Caco-2 (cell line): ENCODE measurements at regions not wholly inside any gene's neighbourhood (a gene's known extent, or its start where the extent isn't known, plus 50 kb on each side); places are given as distances from the start of the nearest gene placed in this dataset.
"Not testable (repeated sequence)": the region's sequence is repeated elsewhere in the genome, so short reads cannot be mapped to it uniquely, and the experiment has no call there.

Source experiments
- BruUV-seq: library from RNA; stranded (reverse); fragments of 400-500 nt; replicated peaks from 2 replicates; lab custom pipeline; 2021; lab: Mats Ljungman, UMichigan
- CTCF ChIA-PET: fragments of 300-600 bp; sonication (Branson Sonifier 250); formaldehyde crosslinking; loops from one replicate; lab custom pipeline; 2022; ENCODE audit warnings: antibody characterized with exemption; lab: Charles Lee
- POLR2A ChIA-PET: fragments of 300-600 bp; sonication (Branson Sonifier 250); formaldehyde crosslinking; loops from one replicate; lab custom pipeline; 2022; ENCODE audit warnings: antibody characterized with exemption; lab: Charles Lee
- DNase-seq, 2 experiments: peaks; one replicate each; pipeline versions ENCODE4 v3.0.0 to v3.0.0-alpha.2; 2020 to 2022
- H3K27me3 ChIP-seq: replicated peaks from 2 replicates; pipeline ENCODE4 v1.6.0; 2011; ENCODE audit warnings: low read length; ENCODE audit not compliant: control insufficient read depth, insufficient read depth
- H3K36me3 ChIP-seq: 2 replicates; pipeline ENCODE4 v1.5.1; 2011; ENCODE audit warnings: low read length; ENCODE audit not compliant: control insufficient read depth, insufficient read depth
- H3K4me1 ChIP-seq: fragments of 250-450 bp; sonication (Bioruptor Pico); 2 replicates; pipeline ENCODE4 v1.5.1; 2020; ENCODE audit warnings: mild to moderate bottlenecking
- H3K4me3 ChIP-seq: 2 replicates; pipeline ENCODE4 v1.5.1; 2011; ENCODE audit warnings: low read depth, mild to moderate bottlenecking, control low read depth, low read length
- H3K9me3 ChIP-seq: fragments of 250-450 bp; sonication (Bioruptor Pico); 2 replicates; pipeline ENCODE4 v1.5.1; 2020; ENCODE audit warnings: mild to moderate bottlenecking, moderate library complexity
- H3K27ac Mint-ChIP-seq: one replicate; pipeline ENCODE4 v1.8.0; 2022; ENCODE audit warnings: mixed read lengths; ENCODE audit not compliant: unreplicated experiment
- H3K27me3 Mint-ChIP-seq: one replicate; pipeline ENCODE4 v1.8.0; 2022; ENCODE audit warnings: mixed read lengths; ENCODE audit not compliant: insufficient read depth, unreplicated experiment
- H3K36me3 Mint-ChIP-seq: one replicate; pipeline ENCODE4 v1.8.0; 2022; ENCODE audit warnings: mild to moderate bottlenecking, mixed read lengths; ENCODE audit not compliant: insufficient read depth, unreplicated experiment
- H3K4me1 Mint-ChIP-seq: one replicate; pipeline ENCODE4 v1.8.0; 2022; ENCODE audit warnings: low read depth, mixed read lengths; ENCODE audit not compliant: unreplicated experiment
- H3K4me3 Mint-ChIP-seq: one replicate; pipeline ENCODE4 v1.8.0; 2022; ENCODE audit warnings: mild to moderate bottlenecking, moderate library complexity, mixed read lengths; ENCODE audit not compliant: unreplicated experiment
- H3K9me3 Mint-ChIP-seq: one replicate; pipeline ENCODE4 v1.8.0; 2022; ENCODE audit warnings: mixed read lengths; ENCODE audit not compliant: unreplicated experiment
- intact Hi-C: fragments of 100-400 bp; cut with micrococcal nuclease; formaldehyde crosslinking; loops from one replicate; pipeline ENCODE4 v1.10.0; 2022; ENCODE audit not compliant: unreplicated experiment
- TF ChIP-seq, protein P1 (sequence below), 2 experiments: fragments of 200-600 bp in 1 of 2; IDR thresholded peaks; 1 replicate in 1 of 2; 2 replicates in 1 of 2; pipeline versions ENCODE4 v1.5.1 to v1.8.0; 2011 to 2022; ENCODE audit warnings: antibody characterized with exemption in 1 of 2, control low read depth in 1 of 2, inconsistent platforms in 1 of 2, low read depth in 1 of 2, low read length in 1 of 2, mild to moderate bottlenecking in 1 of 2, moderate library complexity in 1 of 2; ENCODE audit not compliant: insufficient read depth in 1 of 2, severe bottlenecking in 1 of 2, unreplicated experiment in 1 of 2

- Histone ChIP-seq H3K36me3 (no peaks in the 10 kb centered on the region), H3K4me1 (no peaks in the 10 kb centered on the region), H3K4me3 (no peak overlapping the region), H3K27me3 (no peaks in the 10 kb centered on the region), H3K9me3 (no peaks in the 10 kb centered on the region)
- H3K9me3 Mint-ChIP-seq, result no peaks in the 10 kb centered on the region
- H3K4me1 Mint-ChIP-seq, result no peaks in the 10 kb centered on the region
- ChIA-PET CTCF (no interaction called here), POLR2A (no interaction called here)
- TF ChIP-seq, protein P1, sequence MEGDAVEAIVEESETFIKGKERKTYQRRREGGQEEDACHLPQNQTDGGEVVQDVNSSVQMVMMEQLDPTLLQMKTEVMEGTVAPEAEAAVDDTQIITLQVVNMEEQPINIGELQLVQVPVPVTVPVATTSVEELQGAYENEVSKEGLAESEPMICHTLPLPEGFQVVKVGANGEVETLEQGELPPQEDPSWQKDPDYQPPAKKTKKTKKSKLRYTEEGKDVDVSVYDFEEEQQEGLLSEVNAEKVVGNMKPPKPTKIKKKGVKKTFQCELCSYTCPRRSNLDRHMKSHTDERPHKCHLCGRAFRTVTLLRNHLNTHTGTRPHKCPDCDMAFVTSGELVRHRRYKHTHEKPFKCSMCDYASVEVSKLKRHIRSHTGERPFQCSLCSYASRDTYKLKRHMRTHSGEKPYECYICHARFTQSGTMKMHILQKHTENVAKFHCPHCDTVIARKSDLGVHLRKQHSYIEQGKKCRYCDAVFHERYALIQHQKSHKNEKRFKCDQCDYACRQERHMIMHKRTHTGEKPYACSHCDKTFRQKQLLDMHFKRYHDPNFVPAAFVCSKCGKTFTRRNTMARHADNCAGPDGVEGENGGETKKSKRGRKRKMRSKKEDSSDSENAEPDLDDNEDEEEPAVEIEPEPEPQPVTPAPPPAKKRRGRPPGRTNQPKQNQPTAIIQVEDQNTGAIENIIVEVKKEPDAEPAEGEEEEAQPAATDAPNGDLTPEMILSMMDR (IDR thresholded peaks at IDR 0.05; ENCODE audit: insufficient read depth in 1 of 2, low read depth in 1 of 2, low read length in 1 of 2, severe bottlenecking in 1 of 2, unreplicated experiment in 1 of 2), result no peak
- no TSS peak for BruUV-seq
- no peak for DNase-seq
- no peak overlapping the region for H3K27ac Mint-ChIP-seq
- H3K4me3 Mint-ChIP-seq, result no peak overlapping the region
- no peaks in the 10 kb centered on the region for H3K36me3 Mint-ChIP-seq
- intact Hi-C loops, result no loop called here
- H3K27me3 Mint-ChIP-seq, result peaks cover 9% of the 10 kb centered on the region
Measured at GRCh38 chr22:48415520-48415919, 1412.2 kb downstream of the BRD1 start.

GRCh38 chr22:48414651-48415050 lies 1413.0 kb downstream of the BRD1 start:
- Mint-ChIP-seq H3K36me3 (no peaks in the 10 kb centered on the region), H3K4me1 (no peaks in the 10 kb centered on the region), H3K9me3 (no peaks in the 10 kb centered on the region), H3K4me3 (no peak overlapping the region), H3K27ac (no peak overlapping the region), H3K27me3 (peaks cover 13% of the 10 kb centered on the region)
- no peak overlapping the region for H3K4me3 ChIP-seq
- no peak for DNase-seq
- no peaks in the 10 kb centered on the region for H3K36me3 ChIP-seq
- no peaks in the 10 kb centered on the region for H3K4me1 ChIP-seq
- H3K27me3 ChIP-seq, result no peaks in the 10 kb centered on the region
- POLR2A ChIA-PET, result no interaction called here
- H3K9me3 ChIP-seq, result no peaks in the 10 kb centered on the region
- TF ChIP-seq, protein P1 (IDR thresholded peaks at IDR 0.05; ENCODE audit: insufficient read depth in 1 of 2, low read depth in 1 of 2, low read length in 1 of 2, severe bottlenecking in 1 of 2, unreplicated experiment in 1 of 2), result no peak
- intact Hi-C loops, result no loop called here
- CTCF ChIA-PET, result no interaction called here
- BruUV-seq, result no TSS peak

DNA sequence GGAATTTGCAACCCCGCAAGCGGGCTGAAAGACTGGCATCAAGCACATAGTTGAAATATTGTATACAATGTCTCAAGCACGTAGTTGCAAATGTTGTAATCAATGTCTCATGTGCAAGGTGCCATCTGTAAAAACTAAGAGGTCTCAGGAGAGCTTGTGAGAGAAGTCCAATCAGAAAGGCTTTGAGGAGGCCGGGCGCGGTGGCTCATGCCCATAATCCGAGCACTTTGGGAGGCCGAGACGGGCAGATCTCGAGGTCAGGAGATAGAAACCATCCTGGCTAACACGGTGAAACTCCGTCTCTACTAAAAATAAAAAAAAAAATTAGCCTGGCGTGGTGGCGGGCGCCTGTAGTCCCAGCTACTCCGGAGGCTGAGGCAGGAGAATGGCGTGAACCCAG lies 1414.7 kb downstream of the BRD1 start:
- H3K27me3 Mint-ChIP-seq, result peaks cover 15% of the 10 kb centered on the region
- H3K27me3 ChIP-seq, H3K36me3 Mint-ChIP-seq, H3K9me3 ChIP-seq, H3K4me1 ChIP-seq, H3K27ac Mint-ChIP-seq, intact Hi-C loops, CTCF ChIA-PET, H3K4me3 Mint-ChIP-seq, POLR2A ChIA-PET, BruUV-seq, H3K4me1 Mint-ChIP-seq, H3K36me3 ChIP-seq, H3K9me3 Mint-ChIP-seq, DNase-seq, H3K4me3 ChIP-seq: not testable (repeated sequence)

- no peaks in the 10 kb centered on the region for H3K4me1 ChIP-seq
- H3K4me3 ChIP-seq, result no peak overlapping the region
- DNase-seq, result no peak
- H3K9me3 ChIP-seq, result no peaks in the 10 kb centered on the region
- no peak overlapping the region for H3K27ac Mint-ChIP-seq
- H3K27me3 ChIP-seq, result no peaks in the 10 kb centered on the region
- no peaks in the 10 kb centered on the region for H3K36me3 Mint-ChIP-seq
- TF ChIP-seq, protein P1 (IDR thresholded peaks at IDR 0.05; ENCODE audit: insufficient read depth in 1 of 2, low read depth in 1 of 2, low read length in 1 of 2, severe bottlenecking in 1 of 2, unreplicated experiment in 1 of 2), result no peak
- no peak overlapping the region for H3K4me3 Mint-ChIP-seq
- peaks cover 13% of the 10 kb centered on the region for H3K27me3 Mint-ChIP-seq
- ChIA-PET POLR2A (no interaction called here), CTCF (no interaction called here)
- no TSS peak for BruUV-seq
- no peaks in the 10 kb centered on the region for H3K36me3 ChIP-seq
- no peaks in the 10 kb centered on the region for H3K4me1 Mint-ChIP-seq
- intact Hi-C loops, result no loop called here
- no peaks in the 10 kb centered on the region for H3K9me3 Mint-ChIP-seq
Measured at GRCh38 chr22:48410536-48410935, 1417.1 kb downstream of the BRD1 start.
